Esophagus muscularis mucosa (tissue), 4 donors: ENCODE measurements at regions not wholly inside any gene's neighbourhood (a gene's known extent, or its start where the extent isn't known, plus 50 kb on each side); places are given as distances from the start of the nearest gene placed in this dataset.

Experiments
- DNase-seq: peaks from one replicate; pipeline ENCODE4 v3.0.0-alpha.2; 2017; ENCODE audit errors: extremely low spot score
- H3K27ac ChIP-seq, 4 donors: fragments of 200-600 bp; sonication (generic); replicated peaks in 1 of 4; 1 replicate in 3 of 4; 2 replicates in 1 of 4; pipeline ENCODE4 v1.5.1; 2016 to 2019; ENCODE audit warnings: mild to moderate bottlenecking in 1 of 4
- H3K27me3 ChIP-seq, 4 donors: fragments of 200-600 bp; sonication (generic); one replicate each; pipeline versions ENCODE4 v1.5.1 to v1.6.0; 2016 to 2019
- H3K36me3 ChIP-seq, 4 donors: fragments of 200-600 bp; sonication (generic); one replicate each; pipeline ENCODE4 v1.5.1; 2016 to 2019
- H3K4me1 ChIP-seq, 4 donors: fragments of 200-600 bp; sonication (generic); one replicate each; pipeline ENCODE4 v1.5.1; 2016 to 2019
- H3K4me3 ChIP-seq, 4 donors: fragments of 200-600 bp; sonication (generic); 1 replicate in 2 of 4; 2 replicates in 2 of 4; pipeline ENCODE4 v1.5.1; 2016 to 2019; ENCODE audit warnings: mild to moderate bottlenecking in 4 of 4, moderate library complexity in 1 of 4
- H3K9me3 ChIP-seq, 4 donors: fragments of 200-600 bp; sonication (generic); 1 replicate in 3 of 4; 2 replicates in 1 of 4; pipeline ENCODE4 v1.5.1; 2016 to 2019
- EP300 ChIP-seq: sonication (generic); formaldehyde crosslinking; IDR thresholded peaks from one replicate; pipeline ENCODE4 v1.6.1; 2017; ENCODE audit warnings: antibody characterized with exemption
- POLR2A ChIP-seq: fragments of 450-650 bp; IDR thresholded peaks from one replicate; pipeline ENCODE4 v1.6.1; 2017; ENCODE audit warnings: antibody characterized with exemption, moderate library complexity, mild to moderate bottlenecking, low read depth
- POLR2AphosphoS5 ChIP-seq, 2 donors: sonication (generic); formaldehyde crosslinking; IDR thresholded peaks; one replicate each; pipeline ENCODE4 v1.6.1; 2017; ENCODE audit warnings: antibody characterized with exemption in 2 of 2
- WGBS: methylation state at CpG from one replicate; pipeline ENCODE4 v1.1.5; 2018; 5-methylcytosine and 5-hydroxymethylcytosine counted together
- intact Hi-C: fragments of 100-400 bp; cut with DNase I; formaldehyde crosslinking; loops from one replicate; pipeline ENCODE4 v1.15.1; 2023
- TF ChIP-seq, protein P1 (sequence below), 3 experiments: fragments of 200-600 bp in 2 of 3; fragments of 450-650 bp in 1 of 3; sonication (generic) in 2 of 3; IDR thresholded peaks; one replicate each; pipeline ENCODE4 v1.5.1; 2017 to 2019; ENCODE audit warnings: antibody characterized with exemption in 3 of 3, mild to moderate bottlenecking in 2 of 3, moderate library complexity in 1 of 3

DNA sequence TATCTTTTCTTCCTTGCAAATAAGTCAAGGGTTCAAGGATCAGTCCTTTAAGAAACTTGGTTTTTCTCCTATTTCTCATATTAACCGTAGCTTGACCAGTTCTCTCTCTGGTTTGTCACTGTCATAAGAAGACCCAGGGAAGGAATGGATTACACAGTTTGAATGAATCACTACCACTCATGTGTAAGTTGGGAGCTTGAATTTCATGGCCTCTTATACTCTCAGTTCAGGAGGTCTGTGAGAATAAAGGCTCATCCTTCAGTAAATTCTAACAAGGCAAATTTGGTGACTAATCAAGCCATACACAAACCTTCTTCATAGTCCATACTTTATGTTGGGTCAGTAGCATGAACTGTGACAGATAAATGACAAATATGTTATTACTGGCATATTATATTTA, 323.1 kb upstream of the ACTBL2 start:
- no peak overlapping the region for H3K4me3 ChIP-seq
- H3K4me1 ChIP-seq: peaks cover 6 to 16% (median 10%) of the 10 kb centered on the region in 4 donors
- H3K27ac ChIP-seq: no peak overlapping the region
- H3K27me3 ChIP-seq: no peaks in the 10 kb centered on the region
- whole genome bisulfite sequencing: 88% methylated on average over 1 of the region's 1 CpG
- no peak for TF ChIP-seq POLR2AphosphoS5 (IDR thresholded peaks at IDR 0.05)
- DNase-seq: no peak
- H3K9me3 ChIP-seq: no peaks in the 10 kb centered on the region
- intact Hi-C loops: no loop called here
- H3K36me3 ChIP-seq: no peaks in the 10 kb centered on the region

DNA sequence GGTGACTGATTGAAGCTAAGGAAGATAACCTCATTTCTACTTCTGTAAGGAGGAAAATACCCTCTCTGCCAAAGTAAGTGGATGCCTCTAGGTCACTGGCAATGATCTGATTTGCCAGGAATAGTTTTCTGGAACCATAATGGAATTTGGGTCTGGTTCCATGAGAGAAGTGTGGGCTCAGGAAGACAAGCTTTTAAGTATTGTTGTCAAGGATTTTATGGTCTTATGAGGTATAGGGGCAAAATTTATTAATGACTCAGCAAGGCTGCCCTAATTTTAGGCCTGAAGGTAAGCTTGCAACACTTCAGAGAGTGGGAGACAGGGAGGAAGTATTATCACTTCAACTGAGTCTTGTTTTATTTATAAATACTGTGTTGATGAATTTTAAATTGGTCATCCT, 322.6 kb upstream of the ACTBL2 start:
- H3K27ac ChIP-seq: no peak overlapping the region

DNA sequence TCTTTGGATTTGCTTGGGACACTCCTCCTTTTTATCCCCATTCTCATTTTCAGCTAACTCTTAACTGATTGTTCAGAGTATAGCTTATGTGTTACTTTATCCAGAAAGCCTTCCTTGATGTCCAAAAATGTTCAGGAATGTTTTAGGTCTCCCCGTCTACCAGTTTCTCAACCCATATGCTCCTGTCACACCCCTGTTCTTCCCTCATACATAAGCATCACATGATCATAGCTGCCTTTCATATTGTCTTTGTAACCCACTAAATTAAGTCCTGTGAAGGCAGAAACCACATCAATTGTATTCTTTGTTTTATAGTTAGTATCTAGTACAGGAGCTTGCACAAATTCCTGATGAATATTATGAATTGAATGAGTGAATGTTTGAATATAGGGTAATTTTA, 321.9 kb upstream of the ACTBL2 start:
- intact Hi-C loops: no loop called here
- H3K27me3 ChIP-seq: no peaks in the 10 kb centered on the region
- no peaks in the 10 kb centered on the region for H3K36me3 ChIP-seq
- no peak overlapping the region for H3K27ac ChIP-seq
- 81% methylated on average over 1 of the region's 1 CpG for WGBS
- DNase-seq: no peak
- H3K4me1 ChIP-seq: peaks cover 6 to 16% (median 10%) of the 10 kb centered on the region in 4 donors
- TF ChIP-seq EP300 (no peak), POLR2AphosphoS5 (IDR thresholded peaks at IDR 0.05) (no peak)
- TF ChIP-seq, protein P1, sequence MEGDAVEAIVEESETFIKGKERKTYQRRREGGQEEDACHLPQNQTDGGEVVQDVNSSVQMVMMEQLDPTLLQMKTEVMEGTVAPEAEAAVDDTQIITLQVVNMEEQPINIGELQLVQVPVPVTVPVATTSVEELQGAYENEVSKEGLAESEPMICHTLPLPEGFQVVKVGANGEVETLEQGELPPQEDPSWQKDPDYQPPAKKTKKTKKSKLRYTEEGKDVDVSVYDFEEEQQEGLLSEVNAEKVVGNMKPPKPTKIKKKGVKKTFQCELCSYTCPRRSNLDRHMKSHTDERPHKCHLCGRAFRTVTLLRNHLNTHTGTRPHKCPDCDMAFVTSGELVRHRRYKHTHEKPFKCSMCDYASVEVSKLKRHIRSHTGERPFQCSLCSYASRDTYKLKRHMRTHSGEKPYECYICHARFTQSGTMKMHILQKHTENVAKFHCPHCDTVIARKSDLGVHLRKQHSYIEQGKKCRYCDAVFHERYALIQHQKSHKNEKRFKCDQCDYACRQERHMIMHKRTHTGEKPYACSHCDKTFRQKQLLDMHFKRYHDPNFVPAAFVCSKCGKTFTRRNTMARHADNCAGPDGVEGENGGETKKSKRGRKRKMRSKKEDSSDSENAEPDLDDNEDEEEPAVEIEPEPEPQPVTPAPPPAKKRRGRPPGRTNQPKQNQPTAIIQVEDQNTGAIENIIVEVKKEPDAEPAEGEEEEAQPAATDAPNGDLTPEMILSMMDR (IDR thresholded peaks at IDR 0.05): no peak
- H3K9me3 ChIP-seq: no peaks in the 10 kb centered on the region
- H3K4me3 ChIP-seq: no peak overlapping the region

More for the DNA sequence above, 322.6 kb upstream of the ACTBL2 start:
- Histone ChIP-seq H3K36me3 (no peaks in the 10 kb centered on the region), H3K9me3 (no peaks in the 10 kb centered on the region), H3K27me3 (no peaks in the 10 kb centered on the region), H3K4me3 (no peak overlapping the region), H3K4me1 (peaks cover 6 to 16% (median 10%) of the 10 kb centered on the region in 4 donors)
- intact Hi-C loops: no loop called here
- no peak for DNase-seq
- TF ChIP-seq POLR2AphosphoS5 (IDR thresholded peaks at IDR 0.05) (no peak), EP300 (no peak), POLR2A (no peak)
- TF ChIP-seq, protein P1 (IDR thresholded peaks at IDR 0.05): no peak

DNA sequence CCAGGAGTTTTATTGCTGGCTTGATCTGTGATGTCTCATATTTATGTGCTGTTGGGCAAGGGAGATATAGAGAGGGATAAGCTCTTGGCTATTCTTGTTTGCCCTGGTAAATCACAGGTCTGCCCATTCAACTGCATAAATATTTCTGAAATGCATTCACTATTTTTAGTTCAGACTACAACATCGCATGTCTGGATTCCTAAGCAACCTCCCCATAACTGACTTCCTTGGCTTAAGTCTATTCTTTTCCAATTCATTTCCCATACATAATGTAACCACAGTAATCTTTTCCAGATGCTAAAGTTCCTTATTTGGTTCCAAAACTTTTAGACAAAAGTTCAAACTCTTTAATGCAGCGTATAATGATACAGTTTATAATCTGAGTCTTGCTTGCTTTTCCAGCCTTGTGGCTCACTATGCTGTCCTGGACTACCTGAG, 321.4 kb upstream of the ACTBL2 start:
- intact Hi-C loops: no loop called here

DNA sequence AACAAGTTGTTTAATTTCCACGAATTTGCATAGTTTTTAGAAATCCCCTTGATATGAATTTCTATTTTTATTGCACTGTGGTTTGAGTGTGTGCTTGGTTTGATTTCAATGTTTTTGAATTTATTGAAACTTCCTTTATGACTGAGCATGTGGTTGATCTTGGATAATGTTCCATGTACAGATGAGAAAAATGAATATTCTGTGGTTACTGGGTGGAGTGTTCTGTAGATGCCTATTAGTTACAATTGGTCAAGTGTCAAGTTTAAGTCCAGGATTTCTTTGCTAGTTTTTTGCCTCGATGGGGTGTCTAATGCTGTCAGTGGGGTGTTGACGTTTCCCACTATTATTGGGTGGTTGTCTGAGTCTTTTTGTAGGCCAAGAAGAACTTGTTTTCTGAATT, 319.5 kb upstream of the ACTBL2 start:
- DNase-seq: no peak
- TF ChIP-seq EP300: no peak
- no peak for TF ChIP-seq POLR2A
- no peak for TF ChIP-seq POLR2AphosphoS5 (IDR thresholded peaks at IDR 0.05)
- TF ChIP-seq, protein P1 (IDR thresholded peaks at IDR 0.05): no peak
- H3K36me3 ChIP-seq: no peaks in the 10 kb centered on the region
- peaks cover 6 to 16% (median 10%) of the 10 kb centered on the region in 4 donors for H3K4me1 ChIP-seq
- H3K9me3 ChIP-seq: no peaks in the 10 kb centered on the region
- H3K27me3 ChIP-seq: no peaks in the 10 kb centered on the region
- 86% methylated on average over 3 of the region's 3 CpGs for WGBS
- no peak overlapping the region for H3K27ac ChIP-seq
- H3K4me3 ChIP-seq: no peak overlapping the region
- intact Hi-C loops: no loop called here

More for the DNA sequence above, 321.4 kb upstream of the ACTBL2 start:
- Histone ChIP-seq H3K9me3 (no peaks in the 10 kb centered on the region), H3K36me3 (no peaks in the 10 kb centered on the region), H3K27ac (no peak overlapping the region), H3K4me1 (peaks cover 6 to 16% (median 10%) of the 10 kb centered on the region in 4 donors), H3K4me3 (no peak overlapping the region), H3K27me3 (no peaks in the 10 kb centered on the region)
- DNase-seq: no peak
- TF ChIP-seq EP300 (no peak), POLR2AphosphoS5 (IDR thresholded peaks at IDR 0.05) (no peak), POLR2A (no peak)
- TF ChIP-seq, protein P1 (IDR thresholded peaks at IDR 0.05): no peak
- 54% methylated on average over 2 of the region's 2 CpGs for whole genome bisulfite sequencing
